ENCODE measurements at regions not wholly inside any gene's neighbourhood (a gene's known extent, or its start where the extent isn't known, plus 50 kb on each side); places are given as distances from the start of the nearest gene placed in this dataset.
"Not testable (repeated sequence)": the region's sequence is repeated elsewhere in the genome, so short reads cannot be mapped to it uniquely, and the experiment has no call there.

DNA sequence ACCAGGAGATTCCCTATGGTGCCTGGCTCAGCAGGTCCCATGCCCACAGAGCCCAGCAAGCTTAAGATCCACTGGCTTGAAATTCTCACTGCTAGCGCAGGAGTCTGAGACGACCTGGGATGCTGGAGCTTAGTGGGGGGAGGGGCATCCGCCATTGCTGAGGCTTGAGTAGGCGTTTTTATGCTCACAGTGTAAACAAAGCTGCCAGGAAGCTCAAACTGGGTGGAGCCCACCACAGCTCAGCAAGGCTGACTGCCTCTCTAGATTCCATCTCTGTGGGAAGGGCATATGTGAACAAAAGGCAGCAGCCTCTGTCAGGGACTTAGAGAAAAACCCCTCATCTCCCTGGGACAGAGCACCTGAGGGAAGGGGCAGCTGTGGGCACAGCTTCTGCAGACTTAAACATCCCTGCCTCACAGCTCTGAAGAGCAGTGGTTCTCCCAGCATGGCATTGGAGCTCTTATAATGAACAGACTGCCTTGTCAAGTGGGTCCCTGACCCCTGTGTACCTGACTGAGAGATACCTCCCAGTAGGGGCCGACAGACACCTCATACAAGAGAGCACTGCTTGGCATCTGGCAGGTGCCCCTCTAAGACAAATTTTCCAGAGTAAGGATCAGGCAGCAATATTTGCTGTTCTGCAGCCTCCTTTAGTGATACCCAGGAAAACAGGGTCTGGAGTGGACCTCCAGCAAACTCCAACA lies 231.5 kb upstream of the SETMAR start:
- DNase-seq: no peak

DNA sequence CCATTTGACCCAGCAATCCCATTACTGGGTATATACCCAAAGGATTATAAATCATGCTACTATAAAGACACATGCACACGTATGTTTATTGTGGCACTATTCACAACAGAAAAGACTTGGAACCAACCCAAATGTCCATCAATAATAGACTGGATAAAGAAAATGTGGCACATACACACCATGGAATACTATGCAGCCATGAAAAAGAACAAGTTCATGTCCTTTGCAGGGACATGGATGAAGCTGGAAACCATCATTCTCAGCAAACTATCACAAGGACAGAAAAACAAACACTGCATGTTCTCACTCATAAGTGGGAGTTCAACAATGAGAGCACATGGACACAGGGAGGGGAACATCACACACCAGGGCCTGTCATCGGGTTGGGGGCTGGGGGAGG lies 225.9 kb upstream of the SETMAR start:
- not testable (repeated sequence) for DNase-seq

DNA sequence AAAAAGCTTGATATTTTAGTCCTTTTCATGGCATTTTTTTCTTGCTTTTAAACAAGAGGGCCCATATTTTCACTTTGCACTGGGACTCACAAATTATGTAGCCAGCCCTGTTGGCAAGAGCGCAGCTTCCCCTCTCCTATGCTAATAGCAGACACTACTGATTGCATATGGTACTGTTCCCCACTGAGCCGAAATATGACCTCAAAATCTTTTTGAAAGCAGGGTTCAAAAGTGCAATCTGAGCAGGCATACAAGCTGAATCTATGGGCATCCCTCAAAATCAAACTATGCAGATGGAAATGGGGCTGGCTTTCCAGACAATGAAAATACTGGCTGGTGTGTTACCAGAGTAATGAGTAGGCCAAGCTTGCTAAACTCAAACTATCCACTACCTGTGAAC lies 225.2 kb upstream of the SETMAR start:
- no peak for DNase-seq

DNA sequence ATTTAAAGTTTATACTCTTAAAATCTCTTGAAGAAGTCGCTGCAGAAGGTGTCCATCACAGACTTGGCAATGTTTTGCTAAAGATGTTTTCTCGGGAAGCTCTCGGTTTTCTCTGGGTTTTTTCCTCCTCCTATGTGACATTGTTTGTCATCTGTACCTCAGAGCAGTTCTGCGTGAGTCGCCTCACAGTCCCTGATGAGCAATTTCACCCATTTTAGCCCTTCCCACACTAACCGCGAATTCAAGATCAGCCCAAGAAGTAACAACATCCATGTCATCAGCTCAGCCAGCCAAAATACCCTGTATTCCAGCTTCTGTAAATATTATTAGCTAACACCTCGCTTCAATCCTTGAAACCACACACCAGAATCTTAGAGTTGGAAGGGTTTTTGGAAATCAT lies 224.3 kb upstream of the SETMAR start:
- DNase-seq: no peak

DNA sequence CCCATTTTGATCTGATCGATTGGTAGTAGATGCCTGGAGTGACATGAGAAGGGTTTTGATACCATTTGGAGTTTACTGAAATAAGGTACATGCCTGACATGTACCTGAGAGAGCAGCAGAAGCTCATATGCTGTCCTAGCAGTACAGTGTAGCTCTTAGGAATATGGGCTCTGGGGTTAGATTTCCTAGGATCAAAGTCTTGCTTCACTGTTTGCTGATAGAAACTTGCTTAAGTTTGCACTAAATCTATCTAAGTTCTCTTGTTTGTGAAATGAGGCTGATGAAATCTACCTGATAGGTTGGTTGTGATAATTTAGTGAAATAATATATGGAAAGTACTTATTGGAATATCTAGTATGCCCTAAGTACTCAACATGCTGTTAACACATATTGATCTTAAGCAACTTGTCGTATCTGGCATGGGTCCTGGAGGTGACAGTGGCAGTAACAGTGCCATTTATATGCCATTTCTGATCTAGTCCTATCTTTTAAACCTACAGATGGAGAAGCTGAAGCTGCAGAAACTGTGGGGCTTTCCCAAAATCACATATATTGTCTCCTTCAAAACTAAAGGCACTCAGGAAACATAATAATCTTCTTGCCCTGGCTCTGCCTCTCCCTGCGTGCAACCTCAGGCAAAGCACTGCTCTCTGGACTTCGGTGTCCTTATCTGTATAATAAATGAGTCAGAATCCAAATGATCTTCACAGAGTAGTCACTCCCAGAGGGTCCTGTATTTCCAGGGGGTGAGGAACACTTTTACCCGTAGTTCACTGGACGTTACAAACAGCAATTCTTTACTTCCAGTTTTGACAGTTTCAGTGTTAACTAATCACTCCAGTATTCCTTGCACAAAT lies 223.6 kb upstream of the SETMAR start:
- DNase-seq: no peak

DNA sequence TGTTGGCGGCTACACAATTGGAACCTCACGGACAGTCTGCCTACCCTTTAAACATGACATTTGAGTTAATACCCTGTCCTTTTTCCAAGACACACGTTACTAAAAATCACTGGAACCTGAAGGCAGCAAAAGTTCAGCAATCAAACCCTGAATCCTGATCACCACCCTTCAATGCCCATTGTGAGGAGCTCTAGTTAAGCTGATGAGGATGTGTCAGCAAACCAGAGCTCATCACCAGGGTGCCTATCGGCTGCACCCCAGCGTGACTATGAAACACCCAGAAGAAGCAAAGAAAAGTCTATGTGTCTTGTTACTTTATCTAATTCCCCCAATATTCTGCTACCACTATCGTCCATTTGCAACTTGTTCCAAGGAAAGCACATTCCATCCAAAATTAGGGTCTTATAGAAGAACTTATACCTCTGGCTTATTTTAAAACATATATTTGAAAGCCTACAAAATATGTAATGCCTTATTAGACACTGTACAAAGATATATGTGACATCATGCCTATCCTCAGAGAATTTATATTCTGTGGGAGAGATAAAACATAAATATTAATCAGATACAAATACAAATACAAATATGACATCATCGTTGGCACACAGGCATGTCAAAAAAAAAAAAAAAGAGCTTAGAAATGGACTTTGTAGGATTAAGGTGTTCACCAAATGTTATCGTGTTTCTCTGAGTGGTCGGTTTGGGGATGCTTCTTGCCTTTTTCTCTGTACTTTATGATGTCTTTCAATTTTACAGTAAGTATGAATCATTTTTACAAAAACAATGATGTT lies 219.7 kb upstream of the SETMAR start:
- no peak for DNase-seq

DNA sequence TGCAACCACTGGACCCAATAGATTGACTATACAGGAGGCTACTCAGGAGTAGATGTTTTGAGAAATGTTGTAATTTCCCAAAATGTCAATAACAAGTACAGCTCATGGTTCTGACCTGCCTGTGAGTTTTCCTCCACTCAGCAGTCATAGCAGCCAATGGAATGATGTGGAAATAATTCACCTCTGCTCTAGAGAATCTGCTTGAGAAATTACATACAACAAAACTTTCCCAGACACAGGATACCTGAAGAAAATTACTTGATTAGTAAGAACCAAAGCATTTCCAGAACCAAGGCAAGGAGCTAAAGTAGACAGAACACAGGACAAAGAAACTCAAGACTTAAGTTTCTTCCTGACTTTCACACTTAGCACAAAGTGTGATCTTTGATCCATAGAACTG lies 218.9 kb upstream of the SETMAR start:
- no peak for DNase-seq

DNA sequence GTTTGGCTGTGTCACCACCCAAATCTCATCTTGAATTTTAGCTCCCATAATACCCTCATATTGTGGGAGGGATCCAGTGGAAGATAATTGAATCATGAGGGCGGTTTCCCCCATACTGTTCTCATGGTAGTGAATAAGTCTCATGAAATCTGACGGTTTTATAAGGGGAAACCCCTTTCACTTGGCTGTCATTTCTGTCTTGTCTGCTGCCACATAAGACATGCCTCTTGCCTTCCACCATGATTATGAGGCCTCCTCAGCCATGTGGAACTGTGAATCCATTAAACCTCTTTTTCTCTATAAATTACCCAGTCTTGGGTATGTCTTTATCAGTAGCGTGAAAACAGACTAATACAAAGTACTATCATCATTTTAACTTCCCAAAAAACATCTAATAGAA lies 216.5 kb upstream of the SETMAR start:
- not testable (repeated sequence) for DNase-seq

DNA sequence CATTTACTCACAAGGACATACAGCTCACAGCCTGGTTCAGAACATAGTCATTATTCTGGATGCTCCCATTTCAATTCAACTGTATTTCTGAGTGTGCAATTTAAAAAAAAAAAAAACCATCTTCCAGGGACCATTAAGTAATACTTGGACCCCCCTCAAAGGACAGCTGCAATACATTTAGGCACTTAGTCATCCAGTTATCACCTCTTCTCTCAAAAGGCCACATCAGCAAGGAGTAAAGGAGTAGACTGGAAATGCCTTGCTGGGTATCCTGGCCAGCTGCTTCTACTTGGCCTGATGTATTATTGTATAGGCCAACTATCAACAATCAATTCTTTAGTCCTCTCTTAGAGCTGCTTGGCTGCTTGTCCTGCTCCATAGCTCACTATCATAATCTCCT lies 211.4 kb upstream of the SETMAR start:
- no peak for DNase-seq

DNA sequence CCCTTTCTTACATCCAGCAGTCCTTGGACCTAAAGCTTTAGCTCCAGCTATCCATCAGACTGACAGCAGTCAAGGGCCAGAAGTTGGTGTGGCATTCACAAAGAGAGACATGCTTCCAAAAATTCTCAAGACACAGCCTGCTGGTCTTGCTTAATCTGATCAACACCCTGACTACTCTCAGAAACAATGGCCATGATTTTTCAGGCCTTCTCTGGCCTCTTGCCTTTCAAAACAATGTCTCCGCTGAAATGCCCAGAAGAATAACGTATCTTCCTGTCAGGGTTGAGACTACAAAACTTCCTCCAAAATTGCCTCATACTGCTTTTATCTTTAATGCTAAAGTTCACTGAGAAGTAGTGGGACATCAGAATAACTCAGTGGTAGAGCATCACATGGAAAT lies 205.4 kb upstream of the SETMAR start:
- no peak for DNase-seq

DNA sequence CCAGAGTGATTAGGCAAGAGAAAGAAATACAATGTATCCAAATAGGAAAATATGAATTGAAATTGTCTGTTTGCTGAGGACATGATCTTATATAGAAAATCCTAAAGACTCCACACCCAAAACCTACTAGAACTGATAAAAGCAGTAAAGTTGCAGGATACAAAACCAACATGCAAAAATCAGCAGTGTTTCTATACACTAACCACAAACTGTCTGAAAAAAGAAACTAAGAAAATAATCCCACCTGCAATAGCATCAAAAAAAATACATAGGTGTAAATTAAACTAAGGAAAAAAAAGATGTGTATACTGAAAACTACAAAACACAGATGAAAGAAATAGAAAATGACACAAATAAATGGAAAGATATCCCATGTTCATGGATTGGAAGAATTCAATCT lies 203.6 kb upstream of the SETMAR start:
- no peak for DNase-seq

DNA sequence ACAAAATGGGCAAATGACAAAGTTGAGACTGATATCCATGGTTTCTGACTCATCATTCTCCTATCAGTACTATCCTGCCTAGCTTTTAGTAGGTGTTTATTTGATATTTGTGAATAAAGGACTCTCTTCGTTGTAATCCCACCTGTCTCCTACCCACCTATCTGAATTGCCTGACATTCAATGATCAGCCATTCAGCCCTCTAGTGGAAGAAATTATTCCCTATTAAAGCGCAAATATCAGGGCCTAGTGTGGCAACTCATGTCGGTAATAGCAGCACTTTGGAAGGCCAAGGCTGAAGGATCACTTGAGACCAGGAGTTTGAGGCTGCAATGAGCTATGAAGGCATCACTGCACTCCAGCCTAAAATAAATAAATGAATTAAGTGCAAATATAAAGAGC lies 195.7 kb upstream of the SETMAR start:
- DNase-seq: no peak

DNA sequence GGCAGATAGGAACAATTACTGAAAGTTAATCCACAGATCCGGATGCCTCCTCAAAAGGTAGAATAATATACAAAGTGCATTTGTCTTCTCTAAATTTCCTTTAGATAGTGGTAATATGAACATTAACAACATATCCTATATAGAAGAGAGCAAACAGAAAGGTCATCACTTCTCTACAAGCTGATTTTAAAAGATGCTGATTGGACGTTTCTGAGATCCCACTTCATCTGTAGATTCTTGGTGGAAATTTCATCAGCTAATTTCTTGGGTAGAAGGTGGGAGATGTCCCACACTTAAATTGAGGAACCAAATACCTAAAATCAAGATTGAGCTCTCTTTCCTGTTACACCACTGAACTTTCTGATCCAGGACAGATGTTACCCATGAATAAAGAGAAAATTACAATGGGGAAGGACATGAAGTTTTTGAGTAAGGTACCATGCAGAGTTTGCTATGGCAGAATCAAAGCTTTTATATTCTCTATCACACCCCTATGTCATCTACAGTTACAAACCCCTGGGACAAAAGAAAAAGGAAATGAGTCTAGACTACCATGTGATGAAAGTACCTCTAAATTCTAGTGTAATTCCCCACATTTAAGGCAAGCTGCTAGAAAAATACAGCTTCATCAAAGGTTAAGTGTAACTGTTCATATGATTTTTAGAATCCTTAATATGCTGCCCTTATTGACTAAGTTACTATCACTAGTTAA lies 189.2 kb upstream of the SETMAR start:
- no peak for DNase-seq

DNA sequence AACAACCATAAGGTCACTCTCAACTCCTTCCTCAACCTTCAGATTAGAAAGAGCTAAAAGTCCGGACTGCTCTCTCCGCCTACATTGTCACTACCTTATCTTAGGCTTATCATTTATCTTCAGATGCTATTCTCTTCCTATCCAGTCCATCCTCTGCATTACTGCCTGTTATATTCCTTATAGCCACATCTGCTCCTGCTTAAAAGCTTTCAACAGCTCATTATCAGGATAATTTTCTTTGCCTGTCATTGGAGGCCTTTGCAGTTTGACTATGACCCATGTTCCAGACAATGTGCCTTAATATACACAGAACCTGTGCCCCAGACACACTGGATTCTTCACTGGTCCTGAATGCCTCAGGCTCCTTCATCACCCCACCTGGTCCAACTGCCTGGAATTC lies 184.1 kb upstream of the SETMAR start:
- no peak for DNase-seq

DNA sequence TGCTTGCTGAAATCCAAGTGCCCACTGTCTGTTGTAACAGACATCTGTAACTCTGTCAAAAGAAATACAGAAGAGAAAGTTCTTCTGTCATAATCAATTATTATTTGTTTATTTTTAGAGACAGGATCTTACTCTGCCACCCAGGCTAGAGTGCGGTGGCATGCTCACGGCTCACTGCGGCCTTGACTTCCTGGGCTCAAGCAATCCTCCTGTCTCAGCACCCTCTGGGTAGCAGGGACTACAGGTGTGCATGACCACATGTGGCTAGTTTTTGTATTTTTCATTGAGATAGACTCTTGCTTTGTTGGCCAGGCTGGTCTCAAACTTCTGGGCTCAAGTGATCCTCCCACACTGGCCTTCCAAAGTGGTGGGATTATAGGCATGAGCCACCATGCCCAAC lies 177.6 kb upstream of the SETMAR start:
- DNase-seq: no peak

DNA sequence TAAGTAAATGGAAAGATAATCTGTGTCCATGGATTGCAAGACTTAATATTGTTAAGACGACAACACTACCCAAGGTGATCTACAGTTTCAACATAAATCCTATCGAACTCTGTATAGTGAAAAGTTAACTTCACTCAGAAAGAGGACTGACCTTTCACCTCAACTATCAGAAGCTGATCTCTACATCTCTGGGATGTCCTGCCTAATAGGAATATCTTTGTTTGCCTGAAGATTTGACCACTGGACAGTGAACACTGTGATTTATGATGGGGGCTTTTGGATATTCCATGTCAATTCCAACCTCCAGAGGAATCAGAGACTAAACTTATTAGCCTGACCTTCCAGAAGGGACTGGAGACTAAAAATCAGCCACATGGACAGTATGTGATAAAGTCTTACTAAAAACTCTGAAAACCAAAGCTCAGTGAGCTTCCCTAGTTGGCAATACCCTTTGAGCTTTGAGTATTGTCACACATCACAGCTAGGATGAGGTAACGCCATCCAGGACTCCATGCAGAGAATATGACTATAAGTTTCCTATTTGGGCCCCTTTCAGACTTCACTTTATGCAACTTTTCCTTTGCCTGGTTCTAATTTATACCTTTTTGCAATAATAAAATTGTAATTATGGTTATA lies 164.9 kb upstream of the SETMAR start:
- DNase-seq: no peak

DNA sequence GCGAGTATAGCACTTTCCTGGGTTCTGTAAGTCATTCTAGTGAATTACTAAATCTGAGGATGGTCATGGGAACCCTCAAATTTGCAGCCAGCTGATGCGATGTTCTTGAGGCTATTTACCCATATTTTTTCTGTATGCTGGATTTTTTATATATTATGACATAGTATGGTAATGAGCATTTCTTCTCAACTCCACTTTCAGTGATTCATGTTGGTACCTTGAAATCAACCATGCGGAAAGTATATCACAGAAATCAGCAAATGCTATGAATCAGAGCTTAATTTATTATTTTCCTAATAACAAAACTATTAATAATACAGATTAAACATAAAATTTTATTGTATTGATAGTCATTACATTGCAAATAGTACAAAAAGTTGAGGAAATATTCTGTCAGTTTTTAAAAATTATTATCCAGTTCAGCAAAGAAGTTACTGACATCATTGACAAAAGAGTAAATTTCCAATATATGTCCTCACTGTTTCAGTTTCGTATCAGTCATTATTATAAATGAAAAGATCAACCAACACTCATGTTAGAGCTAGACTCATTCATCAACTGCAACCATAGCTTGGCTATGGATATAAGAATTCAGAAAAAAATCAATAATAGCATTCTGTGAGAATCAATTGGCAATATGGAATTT lies 164.3 kb upstream of the SETMAR start:
- no peak for DNase-seq

DNA sequence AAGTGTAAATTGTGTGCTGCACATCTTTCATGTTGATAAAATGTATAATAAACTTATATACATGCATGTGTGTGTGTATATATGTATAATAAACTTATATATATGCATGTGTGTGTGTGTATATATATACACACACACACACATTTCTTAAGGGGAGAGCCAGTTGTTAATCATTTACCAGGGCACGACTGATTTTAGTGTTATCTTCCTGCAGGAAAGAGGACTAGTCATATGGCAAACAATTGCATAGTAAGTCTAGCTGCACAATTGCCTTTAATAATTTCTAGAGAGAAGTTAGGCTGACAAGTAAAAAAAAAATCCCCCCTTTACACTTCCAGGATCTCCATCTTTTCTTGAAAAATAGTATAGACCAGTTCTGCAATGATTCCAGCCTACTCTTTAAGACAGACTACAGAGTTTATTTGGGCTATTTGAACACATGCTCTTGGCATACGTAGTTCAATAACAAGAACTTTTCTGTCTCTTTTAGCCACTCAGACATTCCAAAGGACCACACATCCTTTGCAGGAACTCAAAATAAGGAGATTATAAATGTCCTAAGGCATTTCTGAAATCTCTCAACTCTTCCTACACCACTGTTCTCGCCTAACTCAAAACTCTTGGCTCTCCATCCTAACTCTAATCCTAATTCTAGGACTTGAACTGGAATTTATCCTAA lies 163.6 kb upstream of the SETMAR start:
- no peak for DNase-seq

DNA sequence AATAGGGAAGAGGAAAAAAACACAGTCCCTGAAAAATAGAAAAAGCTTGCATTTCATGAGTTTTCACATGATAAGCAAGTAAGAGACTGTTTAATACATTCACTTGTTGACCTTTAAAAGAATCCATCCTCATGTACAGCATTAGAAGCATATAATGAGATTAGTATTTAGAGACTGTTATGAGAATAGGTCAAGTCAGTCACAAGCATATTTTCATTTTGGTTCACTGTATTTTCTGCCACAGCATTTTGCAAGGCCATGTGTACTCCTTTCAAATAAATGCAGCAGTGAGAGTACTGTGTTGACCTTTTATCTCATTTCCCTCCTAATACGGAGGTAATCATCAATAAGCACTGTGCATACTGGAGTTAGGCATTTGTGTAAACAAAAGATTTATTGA lies 162.2 kb upstream of the SETMAR start:
- no peak for DNase-seq

DNA sequence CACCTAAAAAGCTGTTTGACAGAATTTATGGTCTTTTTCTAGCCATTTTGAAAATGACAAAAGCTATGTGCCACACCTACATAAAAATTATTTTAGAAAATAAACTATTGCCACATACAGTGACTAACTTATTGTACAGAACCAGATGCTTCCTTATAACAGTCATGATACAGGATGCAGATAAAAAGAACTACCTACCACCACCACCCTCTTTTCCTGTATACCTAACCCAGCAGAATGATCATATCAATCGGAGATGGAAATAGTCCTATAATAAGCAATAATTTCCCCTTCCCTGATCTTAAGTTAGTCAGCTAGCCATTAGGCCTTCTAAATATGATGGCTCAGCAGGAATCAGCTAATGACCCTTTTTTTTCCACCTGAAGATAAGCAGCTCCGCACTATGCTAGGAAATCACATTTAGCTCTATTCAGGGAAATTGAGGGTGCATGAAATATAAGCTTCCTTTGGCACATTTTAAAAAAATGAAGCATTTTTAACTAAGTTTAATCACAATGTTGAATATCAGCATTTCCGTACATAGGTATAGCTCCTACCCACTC lies 155.5 kb upstream of the SETMAR start:
- no peak for DNase-seq
